Keratinocyte (primary cell): ENCODE measurements at regions not wholly inside any gene's neighbourhood (a gene's known extent, or its start where the extent isn't known, plus 50 kb on each side); places are given as distances from the start of the nearest gene placed in this dataset.

ENCODE experiments used
- DNase-seq: peaks from one replicate; pipeline ENCODE4 v3.0.0-alpha.2; 2011; ENCODE audit warnings: low read depth, missing footprints, low spot score
- FAIRE-seq: peaks from 2 replicates; lab custom pipeline; 2011; peaks lifted over from hg19 to GRCh38; lab: Jason Lieb, UNC
- H2AFZ ChIP-seq: 2 replicates; pipeline ENCODE4 v1.6.0; 2012; ENCODE audit warnings: low read length, control low read depth, inconsistent platforms; ENCODE audit not compliant: control insufficient read depth
- H3K27ac ChIP-seq: 2 replicates; pipeline ENCODE4 v1.5.1; 2011; ENCODE audit warnings: low read length; ENCODE audit not compliant: control insufficient read depth, insufficient read depth
- H3K27me3 ChIP-seq: 3 replicates; pipeline ENCODE4 v1.6.0; 2011; ENCODE audit warnings: low read length; ENCODE audit not compliant: control insufficient read depth, insufficient read depth; ENCODE audit errors: extremely low read depth
- H3K36me3 ChIP-seq, 2 experiments: 2 replicates in 1 of 2; 3 replicates in 1 of 2; pipeline ENCODE4 v1.5.1; 2011; ENCODE audit warnings: low read length in 2 of 2, mild to moderate bottlenecking in 1 of 2; ENCODE audit not compliant: control insufficient read depth in 2 of 2, insufficient read depth in 2 of 2; ENCODE audit errors: extremely low read depth in 1 of 2
- H3K4me1 ChIP-seq: 3 replicates; pipeline ENCODE4 v1.5.1; 2011; ENCODE audit warnings: low read length; ENCODE audit not compliant: control insufficient read depth, insufficient read depth; ENCODE audit errors: extremely low read depth
- H3K4me2 ChIP-seq: 3 replicates; pipeline ENCODE4 v1.6.0; 2011; ENCODE audit warnings: low read depth, low read length; ENCODE audit not compliant: control insufficient read depth, insufficient read depth; ENCODE audit errors: extremely low read depth
- H3K4me3 ChIP-seq, 3 experiments: fragments of 200-600 bp in 1 of 3; sonication (generic) in 1 of 3; 2 replicates in 2 of 3; 3 replicates in 1 of 3; pipeline ENCODE4 v1.5.1; 2011 to 2016; ENCODE audit warnings: low read length in 3 of 3, mild to moderate bottlenecking in 3 of 3, control low read depth in 2 of 3, inconsistent platforms in 1 of 3, low read depth in 1 of 3, mixed read lengths in 1 of 3, mixed run types in 1 of 3, moderate library complexity in 1 of 3; ENCODE audit not compliant: control insufficient read depth in 2 of 3, insufficient read depth in 2 of 3; ENCODE audit errors: extremely low read depth in 1 of 3
- H3K79me2 ChIP-seq: 2 replicates; pipeline ENCODE4 v1.6.0; 2012; ENCODE audit warnings: low read length; ENCODE audit not compliant: control insufficient read depth, insufficient read depth
- H3K9ac ChIP-seq: 3 replicates; pipeline ENCODE4 v1.6.0; 2011; ENCODE audit warnings: low read length; ENCODE audit not compliant: control insufficient read depth, insufficient read depth; ENCODE audit errors: extremely low read depth
- H3K9me1 ChIP-seq: 3 replicates; pipeline ENCODE4 v1.6.0; 2011; ENCODE audit warnings: low read length; ENCODE audit not compliant: control insufficient read depth, insufficient read depth; ENCODE audit errors: extremely low read depth
- H3K9me3 ChIP-seq: 2 replicates; pipeline ENCODE4 v1.5.1; 2012; ENCODE audit warnings: low read depth, low read length; ENCODE audit not compliant: control insufficient read depth
- H4K20me1 ChIP-seq: 3 replicates; pipeline ENCODE4 v1.6.0; 2011; ENCODE audit warnings: low read length; ENCODE audit not compliant: control insufficient read depth, insufficient read depth; ENCODE audit errors: extremely low read depth
- EZH2 ChIP-seq: IDR thresholded peaks from one replicate; pipeline ENCODE4 v1.6.1; 2012; ENCODE audit warnings: inconsistent platforms, mild to moderate bottlenecking, low read length, moderate library complexity
- dilution Hi-C: fragments of 300-500 bp; cut with MboI; formaldehyde crosslinking; loops from one replicate; pipeline ENCODE4 v1.7.0; 2020; ENCODE audit warnings: low sequenced_read_pairs; ENCODE audit not compliant: extremely low pct_ligation_motif_present
- TF ChIP-seq, protein P1 (sequence below), 3 experiments: IDR thresholded peaks in 1 of 3; conservative IDR thresholded peaks in 1 of 3; optimal IDR thresholded peaks in 1 of 3; 2 replicates in 2 of 3; 3 replicates in 1 of 3; pipeline versions ENCODE3 to v1.5.1; 2011; ENCODE audit warnings: low read length in 3 of 3, mild to moderate bottlenecking in 3 of 3, moderate library complexity in 2 of 3, control low read depth in 1 of 3, inconsistent platforms in 1 of 3; ENCODE audit not compliant: insufficient read depth in 2 of 3; ENCODE audit errors: extremely low read depth in 1 of 3

DNA sequence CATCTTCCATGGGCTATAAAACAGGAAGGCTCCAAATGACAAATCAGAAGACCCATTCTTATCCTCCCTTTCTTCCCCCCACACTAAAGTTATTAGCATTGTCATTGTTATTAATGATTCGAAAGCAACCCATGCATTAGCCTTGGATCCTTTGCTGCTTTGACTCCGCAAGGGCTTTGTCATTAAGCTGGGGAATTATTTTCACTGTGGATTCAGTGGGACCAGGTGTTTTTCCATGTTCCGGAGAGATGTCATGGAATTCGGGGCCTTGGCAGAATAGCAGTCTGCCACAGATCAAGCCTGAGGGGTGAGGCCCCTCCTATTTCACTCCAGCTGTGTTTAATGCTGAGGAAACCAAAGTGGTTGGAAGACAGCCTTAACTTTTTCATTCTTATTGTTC, 357.1 kb downstream of the EN1 start:
- FAIRE-seq (no peak), DNase-seq (no peak)
- Histone ChIP-seq H3K36me3 (no peaks in the 10 kb centered on the region), H4K20me1 (no peaks in the 10 kb centered on the region), H3K9me1 (no peaks in the 10 kb centered on the region), H3K9me3 (no peaks in the 10 kb centered on the region), H3K27me3 (no peaks in the 10 kb centered on the region), H3K4me2 (no peak overlapping the region), H3K27ac (no peak overlapping the region), H3K9ac (no peak overlapping the region), H3K4me3 (no peak overlapping the region), H2AFZ (no peak overlapping the region), H3K4me1 (peaks cover 5% of the 10 kb centered on the region), H3K79me2 (no peaks in the 10 kb centered on the region)
- dilution Hi-C loops: no loop called here
- TF ChIP-seq EZH2: no peak
- TF ChIP-seq, protein P1, sequence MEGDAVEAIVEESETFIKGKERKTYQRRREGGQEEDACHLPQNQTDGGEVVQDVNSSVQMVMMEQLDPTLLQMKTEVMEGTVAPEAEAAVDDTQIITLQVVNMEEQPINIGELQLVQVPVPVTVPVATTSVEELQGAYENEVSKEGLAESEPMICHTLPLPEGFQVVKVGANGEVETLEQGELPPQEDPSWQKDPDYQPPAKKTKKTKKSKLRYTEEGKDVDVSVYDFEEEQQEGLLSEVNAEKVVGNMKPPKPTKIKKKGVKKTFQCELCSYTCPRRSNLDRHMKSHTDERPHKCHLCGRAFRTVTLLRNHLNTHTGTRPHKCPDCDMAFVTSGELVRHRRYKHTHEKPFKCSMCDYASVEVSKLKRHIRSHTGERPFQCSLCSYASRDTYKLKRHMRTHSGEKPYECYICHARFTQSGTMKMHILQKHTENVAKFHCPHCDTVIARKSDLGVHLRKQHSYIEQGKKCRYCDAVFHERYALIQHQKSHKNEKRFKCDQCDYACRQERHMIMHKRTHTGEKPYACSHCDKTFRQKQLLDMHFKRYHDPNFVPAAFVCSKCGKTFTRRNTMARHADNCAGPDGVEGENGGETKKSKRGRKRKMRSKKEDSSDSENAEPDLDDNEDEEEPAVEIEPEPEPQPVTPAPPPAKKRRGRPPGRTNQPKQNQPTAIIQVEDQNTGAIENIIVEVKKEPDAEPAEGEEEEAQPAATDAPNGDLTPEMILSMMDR (optimal IDR thresholded peaks at IDR 0.05 in 1 of 3, IDR thresholded peaks at IDR 0.05 in 1 of 3, conservative IDR thresholded peaks at IDR 0.05 in 1 of 3; ENCODE audit: extremely low read depth in 1 of 3, insufficient read depth in 2 of 3, low read length in 3 of 3): no peak

DNA sequence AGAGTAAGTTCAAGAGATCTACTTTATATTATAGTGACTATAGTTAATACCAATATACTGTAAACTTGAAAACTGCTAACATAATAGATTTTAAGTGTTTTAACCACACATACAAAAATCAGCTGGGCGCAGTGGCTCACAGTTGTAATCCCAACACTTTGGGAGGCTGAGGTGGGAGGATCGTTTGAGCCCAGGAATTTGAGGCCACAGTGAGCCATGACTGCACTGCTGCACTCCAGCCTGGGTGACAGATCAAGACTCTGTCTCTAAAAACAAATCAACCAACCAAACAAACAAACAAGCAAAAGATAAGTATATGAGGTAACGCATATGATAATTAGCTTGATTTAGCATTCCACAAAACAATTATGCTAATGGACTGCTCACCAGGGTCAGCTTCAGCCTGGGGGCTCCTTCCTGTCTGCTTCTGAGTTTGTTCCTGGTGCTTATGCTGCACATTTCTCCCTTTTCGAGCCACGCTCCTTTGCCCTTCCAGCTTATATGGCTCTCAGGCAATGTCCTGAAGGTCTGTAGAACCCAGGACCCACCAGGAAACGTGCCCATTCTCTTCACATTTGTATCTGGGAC, 357.6 kb downstream of the EN1 start:
- no peak overlapping the region for H3K9ac ChIP-seq
- no peak overlapping the region for H2AFZ ChIP-seq
- dilution Hi-C loops: no loop called here
- H3K4me2 ChIP-seq: no peak overlapping the region
- H3K36me3 ChIP-seq: no peaks in the 10 kb centered on the region
- DNase-seq (no peak), FAIRE-seq (no peak)
- H4K20me1 ChIP-seq: no peaks in the 10 kb centered on the region
- no peaks in the 10 kb centered on the region for H3K4me1 ChIP-seq
- H3K4me3 ChIP-seq: no peak overlapping the region
- no peaks in the 10 kb centered on the region for H3K9me3 ChIP-seq
- no peaks in the 10 kb centered on the region for H3K27me3 ChIP-seq
- TF ChIP-seq EZH2: no peak
- TF ChIP-seq, protein P1 (optimal IDR thresholded peaks at IDR 0.05 in 1 of 3, IDR thresholded peaks at IDR 0.05 in 1 of 3, conservative IDR thresholded peaks at IDR 0.05 in 1 of 3; ENCODE audit: extremely low read depth in 1 of 3, insufficient read depth in 2 of 3, low read length in 3 of 3): no peak
- no peaks in the 10 kb centered on the region for H3K79me2 ChIP-seq
- H3K27ac ChIP-seq: no peak overlapping the region
- no peaks in the 10 kb centered on the region for H3K9me1 ChIP-seq
